H54 (cell line): ENCODE measurements at regions not wholly inside any gene's neighbourhood (a gene's known extent, or its start where the extent isn't known, plus 50 kb on each side); places are given as distances from the start of the nearest gene placed in this dataset.

ENCODE experiments used
- DNase-seq: peaks from one replicate; pipeline ENCODE4 v3.0.0; 2011; ENCODE audit warnings: low spot score, mixed read lengths; ENCODE audit not compliant: insufficient read length
- FAIRE-seq: peaks from 3 replicates; lab custom pipeline; 2011; peaks lifted over from hg19 to GRCh38; lab: Jason Lieb, UNC
- POLR2A ChIP-seq: IDR thresholded peaks from 2 replicates; pipeline ENCODE4 v1.6.1; 2011; ENCODE audit warnings: low read depth, mild to moderate bottlenecking, low read length

DNA sequence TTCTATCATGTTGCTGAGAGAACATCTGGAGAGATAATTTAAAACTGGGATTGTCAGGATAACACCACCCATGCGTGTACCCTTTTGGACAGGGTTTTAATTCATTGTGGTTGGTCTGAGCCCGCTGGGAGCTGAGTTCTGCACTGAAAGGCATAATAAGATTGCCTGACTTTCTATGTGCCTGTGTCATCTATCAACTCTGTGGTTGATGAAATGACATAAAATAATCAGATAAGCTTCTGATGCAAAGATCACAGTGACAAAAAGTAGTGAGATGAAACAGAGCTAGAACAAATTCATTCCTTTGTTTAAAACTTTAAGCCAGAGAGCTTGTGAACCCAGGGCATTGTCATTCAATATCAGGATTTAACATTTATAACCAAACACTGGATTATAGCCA, 98.7 kb downstream of the BBS10 start:
- TF ChIP-seq POLR2A = no peak
- FAIRE-seq (no peak), DNase-seq (no peak)

DNA sequence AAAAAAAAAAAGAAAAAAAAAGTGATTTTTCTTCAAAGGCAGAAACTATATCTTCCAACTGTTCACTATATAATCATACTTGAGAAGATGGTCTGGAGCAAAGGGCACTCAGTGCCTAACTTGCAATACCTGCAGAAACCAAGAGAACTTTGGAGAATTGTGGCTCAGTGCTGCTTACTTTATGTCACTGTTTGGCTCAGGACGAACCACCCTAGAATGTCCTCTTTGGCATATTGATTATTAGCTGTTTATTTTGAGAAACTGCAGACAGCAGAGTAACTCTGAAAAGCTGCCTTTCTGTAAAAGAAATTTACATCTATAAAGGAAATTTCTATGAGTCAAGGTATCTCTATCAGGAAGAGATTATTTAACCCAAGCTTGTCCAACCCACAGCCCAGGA, 100.2 kb downstream of the BBS10 start:
- no peak for FAIRE-seq
- no peak for DNase-seq
- TF ChIP-seq POLR2A = no peak

DNA sequence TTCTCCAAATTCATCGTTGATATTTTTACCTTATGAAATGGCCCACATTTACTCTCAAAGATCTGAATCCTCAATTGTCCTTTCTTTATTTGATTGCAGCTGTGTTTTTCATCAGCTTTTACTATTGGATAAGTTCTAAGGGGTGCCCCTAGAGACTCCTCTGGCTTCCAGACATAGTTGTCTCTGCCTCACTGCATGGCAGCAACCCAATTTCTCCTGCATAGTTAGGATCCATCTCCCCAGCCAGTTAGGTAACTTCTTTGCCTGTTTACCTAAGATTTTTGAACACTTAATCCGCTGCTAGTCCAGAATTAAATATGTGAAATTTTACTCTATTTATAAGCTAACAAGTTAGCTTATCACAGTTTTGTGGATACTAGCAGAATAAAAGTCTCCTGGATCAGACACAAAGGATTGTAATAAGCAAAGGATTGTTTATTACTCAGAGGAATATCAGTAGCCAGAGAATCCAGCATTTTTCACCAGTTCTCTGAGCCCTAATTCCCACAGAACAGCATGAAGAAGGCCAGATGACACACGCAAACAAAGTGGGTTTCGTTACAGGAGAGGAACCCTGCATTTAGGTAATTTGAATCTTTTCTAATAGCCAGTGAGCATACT, 101.1 kb downstream of the BBS10 start:
- no peak for DNase-seq
- FAIRE-seq = no peak
- no peak for TF ChIP-seq POLR2A

DNA sequence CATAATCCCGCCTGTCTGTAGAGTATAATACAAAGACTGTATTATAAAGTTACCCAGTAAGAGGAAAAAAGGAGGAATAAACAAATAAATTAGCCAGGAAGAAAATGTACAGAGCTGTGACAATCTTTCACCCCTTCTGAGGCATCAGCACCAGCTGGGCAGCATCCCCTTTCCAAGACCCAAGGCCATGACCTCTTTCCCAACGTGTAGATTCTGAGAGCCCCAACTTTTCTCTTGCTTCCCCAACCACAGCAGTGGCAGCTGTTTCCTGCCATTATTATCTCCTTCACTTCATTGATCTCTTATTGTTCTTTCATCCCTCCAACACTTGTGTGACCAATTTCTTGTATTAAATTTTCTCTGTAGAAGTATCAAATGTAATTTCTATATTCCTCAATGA, 101.6 kb downstream of the BBS10 start:
- TF ChIP-seq POLR2A = no peak
- no peak for FAIRE-seq
- no peak for DNase-seq

DNA sequence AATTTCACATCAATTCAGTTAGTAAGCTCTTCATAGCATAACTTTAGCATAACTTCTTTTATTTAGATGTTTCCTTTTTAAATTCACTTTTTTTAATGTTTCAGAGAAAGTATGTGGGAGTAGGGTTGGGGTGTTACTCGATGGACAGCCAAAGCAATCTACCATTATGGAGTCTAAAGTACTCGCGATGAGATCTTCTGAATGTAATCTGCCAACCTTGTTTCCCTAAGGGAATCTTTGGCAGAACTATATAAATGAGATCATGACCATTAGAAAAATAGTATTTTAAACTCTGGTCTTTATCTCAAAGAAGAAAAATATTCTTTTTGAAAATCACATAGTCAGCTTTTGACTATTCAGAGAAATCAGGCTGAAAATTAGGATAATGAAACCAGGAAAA, 103.9 kb downstream of the BBS10 start:
- no peak for DNase-seq
- TF ChIP-seq POLR2A = no peak
- no peak for FAIRE-seq

DNA sequence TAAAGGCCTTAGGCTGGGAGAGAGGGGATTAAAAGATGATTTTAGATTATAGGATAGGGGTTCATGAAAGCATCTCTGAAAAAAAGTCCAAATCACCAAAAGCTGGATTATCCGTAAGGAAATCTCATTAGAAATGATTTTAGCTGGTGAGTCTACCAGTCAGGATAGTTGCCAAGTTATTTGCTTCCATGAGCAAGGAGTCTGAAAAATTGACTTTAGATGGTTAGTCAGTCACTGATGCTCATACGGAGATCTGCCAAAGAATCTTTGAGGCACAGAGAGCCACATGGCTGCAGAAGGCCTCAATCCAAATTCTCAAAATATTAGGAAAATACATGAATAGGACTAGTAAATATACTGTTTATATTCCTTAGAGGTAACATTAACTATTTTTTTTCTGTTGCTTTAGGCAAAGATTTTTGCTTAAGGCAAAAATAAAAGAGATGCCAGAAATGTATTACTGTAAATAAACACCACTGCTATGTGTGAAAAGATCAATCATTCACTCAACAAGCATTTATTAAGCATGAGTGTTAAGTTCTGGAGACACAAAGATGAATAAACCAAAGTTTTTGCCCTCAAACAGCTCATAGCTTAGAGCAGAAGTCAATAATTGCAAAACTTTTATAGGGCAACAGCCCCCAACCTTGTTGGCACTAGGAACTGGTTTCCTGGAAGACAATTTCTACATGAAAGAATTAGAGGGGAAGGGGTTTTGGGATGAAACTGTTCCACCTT, 105.2 kb downstream of the BBS10 start:
- DNase-seq (no peak), FAIRE-seq (no peak)
- TF ChIP-seq POLR2A = no peak

DNA sequence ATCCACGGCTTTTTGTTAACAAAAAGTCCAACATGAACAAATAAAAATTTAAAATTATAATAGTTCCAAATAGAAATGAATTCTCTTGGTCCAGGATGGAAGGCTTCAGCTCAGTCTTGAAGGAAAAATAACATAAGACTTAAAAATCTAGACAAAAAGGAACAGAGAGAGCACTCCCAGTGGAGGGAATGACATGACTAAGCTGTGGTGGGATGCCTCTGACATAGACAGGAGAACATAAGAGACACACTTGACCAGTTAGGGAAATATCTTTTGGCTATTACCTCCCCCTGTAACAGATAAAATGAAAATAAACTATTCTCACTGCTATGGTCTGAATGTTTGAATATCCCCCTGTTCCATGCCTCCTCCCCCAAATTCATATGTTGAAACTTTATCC, 106.8 kb downstream of the BBS10 start:
- FAIRE-seq = no peak
- TF ChIP-seq POLR2A = no peak

DNA sequence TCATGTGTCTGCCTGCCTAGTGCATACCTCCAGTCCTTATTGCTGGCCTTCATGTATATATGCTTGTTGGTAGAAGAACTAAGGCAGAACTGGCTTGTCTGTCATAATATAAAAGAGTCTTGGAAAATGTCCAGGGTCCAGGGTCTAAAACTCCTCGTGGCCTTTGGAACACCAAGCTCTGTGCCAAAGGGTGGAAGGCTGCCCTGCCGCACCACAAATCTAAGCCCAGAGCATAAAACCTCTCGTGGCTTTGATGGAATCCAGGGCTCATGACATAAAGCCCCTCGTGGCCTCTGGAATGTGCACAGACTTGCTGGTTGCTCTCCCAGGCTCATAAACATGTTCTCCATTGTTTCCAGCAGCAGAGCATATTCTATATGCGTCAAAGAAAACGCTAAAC, 107.9 kb downstream of the BBS10 start:
- TF ChIP-seq POLR2A = no peak
- FAIRE-seq (no peak), DNase-seq (no peak)

More for the DNA sequence above, 106.8 kb downstream of the BBS10 start:
- no peak for DNase-seq

DNA sequence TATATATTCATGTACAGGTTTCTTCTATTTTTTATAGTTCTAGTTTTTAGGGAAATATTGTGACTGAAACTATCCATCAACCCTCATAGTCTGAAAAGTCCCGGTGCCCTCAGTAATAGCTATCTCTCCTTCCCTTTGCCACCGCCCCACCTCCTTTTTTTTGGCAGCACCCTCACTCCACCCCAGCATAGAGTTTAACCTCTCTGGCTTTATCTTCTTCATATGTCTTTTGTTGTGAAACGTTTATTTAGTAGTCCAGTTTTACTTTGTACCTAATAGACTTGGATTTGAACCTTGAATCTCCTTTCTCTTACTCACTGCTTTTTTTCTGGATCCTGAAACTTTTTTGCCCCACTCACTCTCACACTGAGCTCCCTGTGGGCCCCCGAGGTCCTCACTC, 109.5 kb downstream of the BBS10 start:
- no peak for DNase-seq
- FAIRE-seq = no peak
- TF ChIP-seq POLR2A = no peak

DNA sequence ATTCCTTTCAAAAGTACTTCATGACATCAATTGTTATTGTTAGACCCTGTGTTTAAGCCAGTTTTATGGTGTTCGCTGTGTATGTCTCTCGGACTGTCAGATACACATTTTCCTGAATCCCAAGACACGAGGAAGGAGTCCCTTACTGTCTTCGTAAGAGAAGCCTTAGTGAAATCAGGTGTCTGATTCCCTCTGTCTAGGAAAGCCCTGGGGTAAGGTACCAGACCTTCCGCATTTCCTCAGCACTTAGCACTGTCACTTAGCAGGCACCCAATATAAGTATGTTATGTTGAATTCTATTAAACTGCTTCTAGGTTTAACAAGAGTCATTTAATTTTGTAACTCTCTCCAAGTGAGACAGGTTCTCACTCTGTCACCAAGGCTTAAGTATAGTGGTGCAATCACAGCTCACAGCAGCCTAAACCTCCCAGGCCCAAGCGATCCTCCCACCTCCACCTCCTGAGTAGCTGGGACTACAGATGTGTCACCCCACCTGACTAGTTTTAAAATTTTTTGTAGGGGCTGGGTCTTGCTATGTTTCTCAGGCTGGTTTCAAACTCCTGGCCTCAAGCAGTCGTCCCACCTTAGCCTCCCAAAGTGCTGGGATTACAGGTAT, 111.0 kb downstream of the BBS10 start:
- TF ChIP-seq POLR2A = no peak
- no peak for DNase-seq
- FAIRE-seq = no peak

DNA sequence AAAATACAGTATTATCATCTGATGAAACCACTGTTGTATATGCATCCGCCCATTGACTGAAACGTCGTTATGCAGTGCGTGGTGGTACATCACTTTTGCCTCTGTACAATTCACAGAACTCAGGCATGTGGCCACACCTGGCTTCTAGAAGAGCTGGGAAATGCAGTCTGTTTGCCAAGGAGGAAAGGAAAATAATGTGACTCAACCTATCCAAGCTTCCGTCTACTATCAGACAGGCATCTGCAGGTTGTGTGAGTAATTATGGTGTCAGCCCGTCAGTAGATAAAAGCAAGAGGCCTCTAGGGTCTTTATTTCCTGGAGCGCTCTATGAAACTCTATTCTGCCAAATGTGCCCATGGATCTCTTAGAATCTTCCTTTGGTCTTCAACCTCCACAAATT, 111.6 kb downstream of the BBS10 start:
- FAIRE-seq (peak; percentile 80), DNase-seq (peak; percentile 12)

DNA sequence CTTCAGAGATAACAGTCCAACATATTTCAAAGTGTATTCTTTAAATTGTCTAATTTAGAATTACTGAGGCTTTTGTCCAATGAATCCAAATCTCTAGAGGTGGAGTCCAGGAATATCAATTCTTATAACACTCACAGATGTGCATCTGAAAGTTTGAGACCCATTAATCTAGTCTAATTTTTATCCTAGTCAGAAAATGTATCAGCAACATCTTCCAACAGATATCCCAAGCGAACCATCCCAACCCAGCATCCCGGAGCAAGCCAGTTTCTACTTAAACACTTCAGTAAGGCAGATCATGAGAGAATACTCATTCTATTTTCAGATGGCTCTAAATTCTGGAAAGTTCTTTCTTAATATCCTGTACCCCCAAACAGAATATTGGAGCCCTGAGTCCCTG, 113.5 kb downstream of the BBS10 start:
- DNase-seq = no peak
- no peak for TF ChIP-seq POLR2A
- no peak for FAIRE-seq

More for the DNA sequence above, 111.6 kb downstream of the BBS10 start:
- TF ChIP-seq POLR2A = no peak

DNA sequence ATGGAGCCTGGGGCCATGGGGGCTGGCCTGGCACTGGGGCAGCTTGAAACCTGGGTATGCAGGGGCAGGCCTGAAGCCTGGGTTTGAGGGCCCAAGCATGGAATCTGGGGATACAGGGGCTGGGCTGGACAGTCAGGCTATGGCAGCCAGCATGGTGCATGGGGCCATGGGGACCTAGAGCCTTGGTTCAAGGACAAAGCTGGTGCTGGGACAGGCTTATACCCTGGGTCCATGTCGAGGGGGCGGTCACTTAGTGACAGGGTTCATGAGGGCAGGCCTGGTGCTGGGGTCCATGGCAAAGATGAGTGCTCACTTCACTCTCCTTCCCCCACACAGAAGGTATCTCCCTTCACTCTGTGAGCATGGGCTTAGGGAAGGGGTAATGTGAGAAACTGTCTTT, 116.2 kb downstream of the BBS10 start:
- FAIRE-seq = no peak
- no peak for DNase-seq
- no peak for TF ChIP-seq POLR2A

DNA sequence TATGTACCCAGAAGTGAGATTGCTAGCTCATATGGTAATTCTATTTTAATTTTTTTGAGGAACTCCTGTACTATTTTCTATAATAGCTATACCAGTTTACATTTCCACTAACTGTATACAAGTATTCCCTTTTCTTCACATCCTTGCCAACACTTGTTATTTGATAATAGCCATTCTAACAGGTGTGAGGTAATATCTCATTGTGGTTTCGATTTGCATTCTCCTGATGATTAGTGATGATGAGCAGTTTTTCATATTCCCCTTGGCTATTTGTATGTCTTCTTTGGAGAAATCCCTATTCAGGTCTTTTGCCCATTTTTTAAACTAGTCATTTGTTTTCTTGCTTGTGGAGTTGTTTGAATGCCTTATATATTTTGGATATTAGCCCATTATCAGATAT, 121.3 kb downstream of the BBS10 start:
- TF ChIP-seq POLR2A = no peak
- FAIRE-seq (no peak), DNase-seq (no peak)

DNA sequence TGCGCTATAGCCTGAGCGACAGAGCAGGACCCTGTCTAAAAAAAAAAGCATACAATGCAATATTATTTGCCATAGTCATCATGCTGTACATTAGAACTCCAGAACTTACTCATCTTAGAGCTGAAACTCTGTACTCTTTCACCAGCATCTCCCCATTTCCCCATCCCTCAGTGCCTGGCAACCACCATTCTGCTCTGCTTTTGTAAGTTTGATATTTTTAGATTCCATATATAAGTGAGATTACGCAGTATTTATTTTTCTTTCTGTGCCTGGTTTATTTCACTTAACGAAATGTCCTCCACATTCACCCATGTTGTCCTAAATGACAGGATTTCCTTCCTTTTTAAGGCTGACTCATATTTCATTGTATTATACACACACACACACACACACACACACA, 121.8 kb downstream of the BBS10 start:
- no peak for FAIRE-seq
- no peak for TF ChIP-seq POLR2A

DNA sequence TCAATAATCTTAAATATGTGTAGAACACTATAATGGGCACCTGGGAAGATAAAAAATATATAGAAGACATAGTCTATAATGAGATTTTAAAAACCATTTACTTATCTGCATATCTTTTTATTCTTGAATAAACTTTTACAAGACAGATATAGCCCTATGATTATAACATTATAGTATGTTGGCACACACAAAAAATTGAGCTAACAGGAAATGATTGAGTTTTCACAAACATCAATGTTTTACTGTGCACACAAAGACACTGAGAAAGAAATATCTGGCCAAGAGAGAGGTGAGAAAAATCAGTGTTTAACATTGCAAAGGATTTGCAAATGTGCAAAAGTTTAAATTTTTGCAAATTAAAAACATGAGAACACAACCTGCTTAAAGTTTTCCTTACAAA, 124.3 kb downstream of the BBS10 start:
- FAIRE-seq (no peak), DNase-seq (no peak)
- TF ChIP-seq POLR2A = no peak

More for the DNA sequence above, 121.8 kb downstream of the BBS10 start:
- no peak for DNase-seq
